NT2/D1 (cell line): ENCODE measurements at regions not wholly inside any gene's neighbourhood (a gene's known extent, or its start where the extent isn't known, plus 50 kb on each side); places are given as distances from the start of the nearest gene placed in this dataset.

Source experiments
- SUZ12 ChIP-seq: IDR thresholded peaks from 2 replicates; pipeline ENCODE4 v1.6.1; 2011; ENCODE audit not compliant: insufficient read length, insufficient read depth; ENCODE audit errors: extremely low read depth
- YY1 ChIP-seq: IDR thresholded peaks from 2 replicates; pipeline ENCODE4 v1.6.1; 2011; ENCODE audit not compliant: insufficient read length, insufficient read depth
- ZNF274 ChIP-seq: IDR thresholded peaks from 2 replicates; pipeline ENCODE4 v1.6.1; 2011; ENCODE audit warnings: mild to moderate bottlenecking, low read depth, low read length

DNA sequence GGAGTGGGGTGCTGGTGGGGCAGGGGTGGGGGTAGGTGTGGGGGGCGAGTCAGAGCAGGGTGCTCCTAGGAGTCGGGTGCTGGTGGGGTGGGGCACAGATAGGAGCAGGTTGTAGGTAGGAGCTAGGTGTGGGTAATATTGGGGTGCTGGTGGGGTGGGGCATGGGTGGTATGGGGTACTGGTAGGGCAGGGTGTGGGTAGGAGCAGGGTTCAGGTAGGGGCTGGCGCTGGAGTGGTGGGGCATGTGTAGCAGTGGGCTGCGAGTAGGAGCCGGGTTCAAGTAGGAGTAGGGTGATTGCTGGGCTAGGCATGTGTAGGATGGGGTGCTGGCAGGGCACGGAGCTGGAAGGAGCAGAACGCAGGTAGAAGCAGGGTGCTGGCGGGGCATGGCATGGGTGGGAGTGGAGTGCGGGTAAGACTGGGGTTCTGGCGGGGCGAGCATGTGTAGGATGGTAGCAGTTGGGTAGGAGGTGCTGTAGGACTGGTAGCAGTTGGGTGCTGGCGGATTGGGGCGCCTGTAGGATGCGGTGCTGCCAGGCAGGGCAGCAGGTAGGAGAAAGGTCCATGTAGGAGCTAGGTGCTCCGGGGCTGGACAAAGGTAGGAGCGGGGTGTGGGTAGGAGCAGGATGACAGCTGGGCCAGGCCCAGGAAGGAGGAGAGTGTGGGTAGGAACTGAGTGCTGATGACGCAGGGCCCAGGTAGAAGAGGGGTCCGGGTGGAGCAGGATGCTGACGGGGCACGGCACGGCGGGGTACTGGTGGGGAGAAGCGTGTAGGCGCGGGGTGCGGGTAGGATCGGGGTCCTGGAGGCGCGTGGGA is 105.5 kb upstream of the SIMC1 start:
- TF ChIP-seq SUZ12, result no peak
- no peak for TF ChIP-seq YY1
- TF ChIP-seq ZNF274, result no peak
